ENCODE measurements at regions not wholly inside any gene's neighbourhood (a gene's known extent, or its start where the extent isn't known, plus 50 kb on each side); places are given as distances from the start of the nearest gene placed in this dataset.
"Not testable (repeated sequence)": the region's sequence is repeated elsewhere in the genome, so short reads cannot be mapped to it uniquely, and the experiment has no call there.

DNA sequence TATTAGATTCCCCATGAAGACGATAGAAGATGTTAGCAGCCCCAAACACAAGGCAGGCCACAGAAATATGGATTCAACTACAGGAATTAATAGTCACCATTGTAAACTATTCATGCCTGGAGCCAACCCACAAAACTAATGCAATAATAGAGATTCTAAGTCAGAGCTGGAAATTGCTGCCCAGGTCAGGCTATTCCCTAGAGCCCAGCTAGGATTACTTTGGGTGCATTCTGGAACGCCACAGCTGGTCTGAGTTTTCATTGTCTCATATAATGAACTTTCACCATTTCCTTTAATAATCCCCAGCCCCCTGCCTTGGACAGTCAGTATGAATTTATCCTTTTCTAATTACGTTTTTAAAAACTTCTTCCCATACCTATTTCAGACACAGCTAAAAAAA lies 252.6 kb downstream of the PAPSS1 start:
- DNase-seq: no peak

DNA sequence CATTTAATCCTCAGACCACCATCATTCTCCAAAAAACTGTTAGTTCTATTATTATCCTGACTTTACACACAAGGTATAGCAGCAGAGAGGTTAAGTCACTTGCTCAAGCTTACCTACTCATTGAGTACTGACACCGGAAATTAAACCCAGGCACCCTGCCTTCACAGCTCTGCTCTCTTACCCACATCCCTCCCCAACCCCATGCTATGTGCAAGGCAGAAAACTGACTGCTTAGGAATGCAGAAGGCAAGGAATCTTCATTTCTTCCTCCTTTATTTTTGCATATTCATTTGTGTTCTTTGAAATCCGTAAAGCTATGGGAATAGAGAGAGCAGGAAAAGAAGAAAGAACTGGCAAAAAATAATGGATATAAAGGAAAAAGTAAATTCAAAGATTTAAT lies 261.8 kb downstream of the PAPSS1 start:
- no peak for DNase-seq

DNA sequence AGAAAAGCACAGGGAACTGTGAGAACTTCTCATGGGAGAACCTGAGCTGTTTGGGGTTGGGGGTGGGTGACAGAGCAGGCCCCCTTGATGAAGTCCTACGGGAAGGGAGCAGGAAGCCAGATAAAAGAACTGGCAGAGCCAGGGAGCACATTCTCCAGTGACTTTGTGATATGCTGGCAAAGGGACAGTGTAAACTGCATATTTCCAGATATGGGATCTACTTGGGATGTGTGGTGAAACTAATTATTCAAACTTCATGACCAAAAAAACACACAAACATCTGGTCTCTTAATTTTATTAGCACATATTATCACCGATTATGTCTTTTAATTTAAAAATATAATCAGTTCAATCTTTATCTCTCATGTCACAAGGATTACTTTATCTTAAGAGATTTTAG lies 266.0 kb downstream of the PAPSS1 start:
- no peak for DNase-seq

DNA sequence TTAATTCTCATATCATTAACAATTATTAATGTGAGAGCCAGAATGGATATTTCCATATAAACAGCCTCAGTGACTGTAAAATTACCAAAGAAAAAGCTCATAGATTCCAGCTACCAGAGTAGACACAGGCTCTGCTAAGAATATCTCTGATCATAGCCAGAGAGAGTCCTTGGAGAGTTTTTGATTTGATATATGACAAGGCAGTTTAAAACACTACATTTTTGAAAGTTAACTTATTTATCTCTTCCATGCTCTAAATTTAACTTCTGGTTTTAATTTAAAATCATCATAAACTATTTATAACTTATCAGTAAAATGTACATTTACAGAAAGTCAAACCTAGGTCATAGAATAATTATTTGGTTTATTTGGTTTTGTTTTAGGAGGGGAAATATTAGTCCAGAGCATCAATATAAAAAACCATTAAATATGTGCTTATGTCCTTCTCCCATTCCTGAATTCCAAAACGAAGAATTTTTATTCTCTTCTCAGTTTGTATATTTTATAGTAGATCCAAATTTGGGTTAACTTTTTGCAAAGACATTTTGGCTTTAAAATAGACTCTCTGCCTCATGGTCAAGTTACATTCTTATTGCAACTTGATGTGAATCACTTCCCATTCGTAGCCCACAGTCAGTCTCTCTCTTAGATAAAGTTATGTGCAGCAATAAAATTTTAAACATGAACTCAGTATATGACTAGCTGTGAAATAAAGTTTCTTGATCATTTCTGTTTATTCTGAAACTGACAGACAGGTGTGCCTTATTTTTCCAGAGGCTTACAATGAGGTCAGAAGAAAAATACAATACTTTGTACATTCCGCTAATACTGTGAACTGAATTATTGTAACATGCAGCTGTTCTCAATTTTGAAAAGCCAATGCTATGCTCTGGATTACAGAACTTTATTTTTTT lies 267.1 kb downstream of the PAPSS1 start:
- DNase-seq: no peak

DNA sequence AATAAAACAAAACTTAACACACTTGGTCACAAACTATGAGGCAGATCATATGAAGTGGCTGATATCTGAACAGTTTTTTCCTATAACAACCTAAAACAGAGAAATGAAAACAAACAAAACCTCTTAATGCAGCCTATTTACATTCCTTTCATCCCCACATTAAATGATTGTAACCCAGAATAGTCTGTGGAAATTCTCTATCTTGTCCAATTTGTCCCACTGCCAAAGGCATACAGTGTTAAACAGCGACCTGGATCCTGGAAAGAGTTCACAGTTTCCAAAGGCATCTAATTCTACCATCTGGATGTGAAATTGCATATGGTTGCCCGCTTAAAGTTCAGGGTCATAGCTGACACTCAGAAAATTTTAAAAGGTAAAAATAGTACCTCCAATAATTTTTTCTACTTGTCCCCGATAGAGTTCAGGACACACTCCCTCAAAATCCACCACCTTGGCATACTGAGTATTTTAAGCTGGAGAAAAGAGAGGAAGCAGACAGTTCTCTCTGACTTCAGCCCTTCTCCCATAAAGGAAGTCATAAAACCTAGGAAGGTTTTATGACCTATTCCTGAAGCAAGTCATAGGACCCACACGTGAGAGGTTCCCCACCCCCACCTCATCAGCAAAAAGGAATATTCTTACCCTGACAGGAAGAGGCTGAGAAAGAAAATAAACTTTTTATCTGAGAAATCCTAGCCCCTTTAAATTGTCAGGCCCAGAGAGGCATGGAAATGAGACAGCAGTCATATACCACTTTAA lies 270.2 kb downstream of the PAPSS1 start:
- no peak for DNase-seq

DNA sequence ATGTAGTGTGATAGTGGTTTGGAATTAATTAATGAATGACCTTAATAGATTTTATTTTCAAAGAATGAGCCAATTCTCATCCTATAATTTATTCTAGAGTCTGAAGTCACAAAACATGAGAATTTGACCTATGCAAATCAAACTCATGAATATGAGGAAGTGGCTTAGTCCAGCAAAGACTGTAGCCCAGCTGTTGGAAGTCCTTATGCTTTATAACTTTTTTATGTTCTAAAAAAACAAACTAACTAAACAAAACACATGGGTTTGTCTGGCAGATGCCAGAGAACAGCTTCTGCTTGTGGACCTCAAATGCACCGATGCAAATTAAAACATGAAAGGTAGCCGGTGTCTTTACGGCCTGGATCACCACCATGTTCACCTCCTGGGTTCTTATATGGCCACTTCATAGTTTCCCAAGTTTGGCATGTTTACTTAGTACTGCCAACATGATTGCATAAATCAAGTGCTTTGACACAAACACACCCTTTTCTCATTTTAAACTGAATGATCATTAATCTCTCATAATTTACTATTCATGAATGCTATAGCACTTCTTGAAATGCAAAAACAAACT lies 277.4 kb downstream of the PAPSS1 start:
- no peak for DNase-seq

DNA sequence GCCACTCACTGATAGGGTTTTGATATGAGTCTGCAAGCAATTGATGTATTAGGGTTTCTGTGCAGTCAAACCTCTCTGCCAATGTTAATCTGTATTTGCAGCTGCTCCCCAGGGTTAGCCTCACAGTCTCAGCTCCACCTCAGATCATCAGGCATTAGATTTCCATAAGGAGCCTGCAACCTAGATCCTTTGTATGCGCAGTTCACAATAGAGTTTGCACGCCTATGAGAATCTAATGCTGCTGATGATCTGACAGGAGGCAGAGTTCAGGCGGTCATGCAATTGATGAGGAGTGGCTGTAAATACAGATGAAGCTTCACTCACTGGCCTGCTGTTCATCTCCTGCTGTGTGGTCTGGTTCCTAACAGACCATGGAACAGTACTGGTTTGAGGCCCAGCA lies 280.6 kb downstream of the PAPSS1 start:
- no peak for DNase-seq

DNA sequence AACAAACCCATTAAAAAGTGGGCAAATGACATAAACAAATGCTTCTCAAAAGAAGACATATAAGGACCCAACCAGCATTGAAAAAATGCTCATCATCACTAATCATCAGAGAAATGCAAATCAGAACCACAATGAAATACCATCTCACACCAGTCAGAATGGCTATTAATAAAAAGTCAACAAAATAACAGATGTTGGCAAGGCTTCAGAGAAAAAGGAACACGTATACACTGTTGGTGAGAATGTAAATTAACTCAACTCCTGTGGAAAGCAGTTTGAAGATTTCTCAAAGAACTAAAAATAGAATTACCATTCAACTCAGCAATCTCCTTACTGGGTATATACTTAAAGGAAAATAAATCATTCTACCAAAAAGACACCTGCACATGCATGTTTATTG lies 283.6 kb downstream of the PAPSS1 start:
- not testable (repeated sequence) for DNase-seq

DNA sequence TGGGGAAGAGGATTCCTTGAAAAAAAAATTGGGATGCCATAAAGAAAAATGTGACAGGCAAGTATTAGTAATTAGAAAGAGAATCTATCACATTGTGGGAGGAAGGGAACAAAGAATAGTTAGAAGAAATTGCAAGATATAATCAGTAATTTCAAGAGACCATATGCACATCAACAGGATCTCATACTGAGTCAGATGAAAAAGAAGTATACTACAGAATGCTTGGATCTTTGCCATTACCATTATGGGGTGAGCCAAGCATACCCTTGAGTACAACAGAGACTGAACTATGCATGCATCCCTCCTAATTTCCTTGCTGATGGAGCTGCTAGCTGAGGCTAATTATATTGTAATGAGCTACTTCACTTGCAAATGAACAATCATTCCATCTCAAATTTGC lies 287.6 kb downstream of the PAPSS1 start:
- DNase-seq: no peak

DNA sequence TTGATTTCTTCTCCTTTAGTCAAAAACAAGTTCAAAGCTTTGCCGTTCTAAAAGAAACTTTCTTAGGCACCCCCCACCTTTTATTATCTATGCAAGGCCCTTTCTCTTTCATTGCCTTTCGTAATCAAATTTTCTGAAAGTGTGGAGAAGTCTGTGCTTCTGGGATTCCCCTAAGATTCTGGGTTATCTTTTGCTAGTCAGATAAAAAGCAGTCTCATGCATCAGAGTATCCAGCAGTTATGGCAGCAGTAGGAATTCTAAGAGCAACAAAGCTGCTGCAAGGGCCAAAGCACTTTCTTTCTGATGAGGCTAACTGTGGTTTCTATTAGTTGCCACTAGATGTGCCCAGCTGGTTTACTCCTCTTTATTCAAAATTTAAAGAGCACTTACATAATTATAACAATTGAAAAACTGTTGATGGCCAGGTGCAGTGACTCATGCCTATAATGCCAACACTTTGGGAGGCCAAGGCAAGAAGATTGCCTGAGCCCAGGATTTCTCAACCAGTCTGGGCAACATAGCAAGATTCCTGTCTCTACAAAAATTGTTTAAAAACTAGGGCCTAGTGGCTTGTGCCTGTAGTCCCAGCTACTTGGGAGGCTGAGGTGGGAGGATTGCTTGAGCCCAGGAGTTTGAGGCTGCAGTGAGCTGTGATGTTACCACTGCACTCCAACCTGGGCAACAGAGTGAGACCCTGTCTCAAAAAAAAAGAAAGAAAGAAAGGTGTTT lies 296.2 kb downstream of the PAPSS1 start:
- DNase-seq: no peak

DNA sequence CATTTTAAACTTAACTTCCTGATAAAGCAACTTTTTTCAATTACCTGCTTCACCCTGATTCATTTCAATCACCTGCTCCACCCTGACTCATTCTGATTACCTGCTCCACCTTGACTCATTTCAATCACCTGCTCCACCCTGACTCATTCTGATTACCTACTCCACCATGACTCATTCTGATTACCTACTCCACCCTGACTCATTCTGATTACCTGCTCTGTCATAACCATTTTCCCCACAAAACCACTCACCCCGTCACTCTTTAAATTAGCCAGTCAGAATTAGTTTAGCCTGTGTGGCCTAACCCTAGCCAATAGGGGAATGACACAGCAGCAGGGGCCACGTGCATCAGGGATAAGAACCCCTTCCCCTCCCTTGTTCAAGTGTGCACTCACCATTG lies 300.5 kb downstream of the PAPSS1 start:
- DNase-seq: not testable (repeated sequence)

DNA sequence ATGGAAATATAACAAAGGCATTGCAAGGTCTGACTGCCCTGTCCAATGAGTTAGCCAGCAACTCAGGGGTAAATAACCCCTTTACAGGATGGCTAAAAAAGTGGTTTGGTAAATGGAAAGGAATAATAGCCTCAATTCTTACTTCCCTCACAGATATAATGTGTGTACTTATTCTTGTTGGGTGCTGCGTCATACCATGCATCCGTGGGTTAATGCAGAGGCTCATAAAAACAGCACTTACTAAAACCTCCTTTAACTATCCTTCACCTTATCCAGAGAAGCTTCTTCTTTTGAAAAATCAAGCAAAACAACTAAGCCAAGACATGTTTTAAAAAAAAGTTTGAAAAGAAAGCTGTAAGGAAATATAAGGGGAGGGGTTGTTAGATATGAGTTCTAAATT lies 301.0 kb downstream of the PAPSS1 start:
- no peak for DNase-seq

DNA sequence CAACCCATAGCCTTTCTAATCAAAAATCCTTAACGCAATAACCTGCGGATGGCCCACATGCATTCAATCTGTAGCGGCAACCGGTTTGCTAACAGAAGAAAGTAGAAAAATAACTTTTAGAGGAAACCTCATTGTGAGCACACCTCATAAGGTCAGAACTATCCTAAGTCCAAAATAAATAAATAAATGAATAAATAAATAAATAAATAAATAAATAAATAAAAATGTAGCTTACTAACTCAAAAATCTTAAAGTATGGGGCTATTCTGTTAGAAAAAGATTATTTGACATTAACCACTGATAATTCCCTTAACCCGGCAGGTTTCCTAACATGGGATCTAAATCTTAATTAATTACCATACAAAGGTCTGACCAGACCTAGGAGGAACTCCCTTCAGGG lies 304.5 kb downstream of the PAPSS1 start:
- DNase-seq: not testable (repeated sequence)

DNA sequence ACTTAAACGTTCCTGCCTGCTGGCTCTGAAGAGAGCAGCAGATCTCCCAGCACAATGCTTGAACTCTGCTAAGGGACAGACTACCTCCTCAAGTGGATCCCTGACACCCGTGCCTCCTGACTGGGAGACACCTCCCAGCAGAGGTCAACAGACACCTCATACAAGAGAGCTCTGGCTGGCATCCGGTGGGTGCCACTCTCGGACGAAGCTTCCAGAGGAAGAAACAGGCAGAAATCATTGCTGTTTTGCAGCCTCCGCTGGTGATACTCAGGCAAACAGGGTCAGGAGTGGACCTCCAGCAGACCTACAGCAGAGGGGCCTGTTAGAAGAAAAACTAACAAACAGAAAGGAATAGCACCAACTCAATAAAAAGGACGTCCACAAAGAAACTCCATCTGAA lies 310.2 kb downstream of the PAPSS1 start:
- not testable (repeated sequence) for DNase-seq

DNA sequence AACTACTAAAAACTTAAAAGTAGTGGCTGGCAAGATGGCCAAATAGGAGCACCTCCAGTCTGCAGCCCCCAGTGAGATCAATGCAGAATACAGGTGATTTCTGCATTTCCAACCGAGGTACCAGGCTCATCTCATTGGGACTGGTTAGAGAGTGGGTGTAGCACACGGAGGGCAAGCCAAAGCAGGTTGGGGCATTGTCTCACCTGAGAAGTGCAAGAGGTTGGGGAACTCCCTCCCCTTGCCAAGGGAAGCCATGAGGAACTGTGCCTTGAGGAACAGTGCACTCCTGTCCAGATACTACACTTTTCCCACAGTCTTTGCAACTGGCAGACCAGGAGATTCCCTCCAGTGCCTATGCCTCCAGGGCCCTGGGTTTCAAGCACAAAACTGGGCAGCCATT lies 311.1 kb downstream of the PAPSS1 start:
- no peak for DNase-seq

DNA sequence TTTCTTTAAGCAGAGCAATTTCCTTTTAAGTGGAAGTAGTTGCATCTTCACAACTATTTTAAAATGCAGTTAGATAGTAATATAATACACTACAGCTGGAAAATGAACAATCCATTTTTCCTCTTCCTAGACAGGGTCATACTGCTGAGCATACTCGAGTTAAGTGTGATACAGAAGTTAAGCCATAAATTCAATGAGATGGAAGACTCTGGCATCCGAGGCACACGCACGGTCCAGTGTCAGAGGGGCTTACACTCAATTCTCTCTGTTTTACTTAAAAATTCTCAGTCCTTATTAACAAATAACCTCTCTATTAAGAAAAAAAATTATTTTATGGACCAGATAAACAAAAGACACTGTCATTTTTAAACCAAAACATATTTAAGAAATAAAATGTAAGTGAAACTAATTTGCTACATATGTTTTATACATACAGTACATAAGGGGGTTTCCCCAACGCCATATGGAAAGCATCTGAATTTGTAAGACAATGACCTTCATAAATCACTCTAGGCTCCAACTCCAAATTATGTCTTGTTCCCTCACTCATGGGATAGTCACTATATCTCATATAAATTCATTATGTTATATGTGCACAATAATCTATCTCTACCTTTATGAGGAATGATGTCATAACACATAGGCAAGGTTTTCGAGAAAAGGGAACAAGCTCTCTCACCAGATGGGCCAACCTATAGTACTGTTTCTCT lies 315.3 kb downstream of the PAPSS1 start:
- no peak for DNase-seq

DNA sequence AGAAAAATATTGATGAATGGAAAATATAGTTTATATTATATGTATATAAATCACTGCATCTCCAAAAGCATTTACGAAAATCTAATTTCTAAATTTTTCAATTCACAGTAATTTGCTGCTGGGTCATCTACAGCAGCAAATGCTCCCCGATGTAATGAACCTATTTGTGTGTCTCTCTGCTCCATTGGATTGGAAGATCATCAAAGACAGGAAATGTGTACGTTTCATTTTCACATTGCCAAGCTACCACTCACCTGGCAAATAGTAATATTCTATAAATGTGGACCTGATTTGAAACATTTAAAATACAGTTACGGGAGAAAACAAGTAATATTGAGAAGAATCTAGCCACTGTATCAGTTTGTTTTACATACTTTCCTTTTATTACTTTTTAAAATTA lies 317.7 kb downstream of the PAPSS1 start:
- DNase-seq: no peak

DNA sequence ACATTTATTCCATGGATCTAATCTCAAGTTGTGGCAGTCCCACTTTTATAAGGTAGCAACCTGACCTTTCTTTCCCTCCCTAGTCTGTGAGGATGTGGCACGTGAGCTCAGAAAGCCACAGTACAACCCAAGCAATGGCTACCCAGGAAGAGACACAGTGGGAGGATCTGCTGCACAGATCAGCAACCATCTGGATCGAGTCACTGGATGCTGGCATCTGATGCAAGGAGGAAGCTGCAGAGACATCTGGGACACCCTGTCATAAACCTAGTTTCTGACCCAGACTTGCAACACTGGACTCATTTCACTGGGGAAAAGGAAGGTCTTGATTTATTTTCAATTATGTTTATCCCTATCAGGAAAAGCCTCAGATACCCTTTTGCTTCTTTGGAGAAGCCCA lies 327.1 kb downstream of the PAPSS1 start:
- DNase-seq: no peak

DNA sequence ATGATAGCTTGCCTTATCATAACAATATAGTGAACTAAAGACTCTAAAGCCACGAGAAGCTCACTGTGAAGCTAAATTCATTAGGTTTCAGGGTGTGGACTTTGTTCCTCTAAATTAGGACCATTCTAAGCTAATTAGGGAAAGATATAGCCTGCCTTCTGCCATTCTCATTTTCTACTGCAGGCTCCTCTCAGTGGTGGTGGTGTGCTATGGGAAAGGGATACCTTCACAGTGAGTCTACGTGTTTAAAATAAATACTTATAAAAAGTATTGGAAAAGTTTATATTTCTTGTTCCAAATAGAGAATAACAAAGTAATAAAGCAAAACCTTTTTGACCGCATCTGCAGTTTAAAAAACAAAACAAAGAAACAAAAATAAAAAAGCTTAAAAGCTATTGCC lies 327.7 kb downstream of the PAPSS1 start:
- no peak for DNase-seq

DNA sequence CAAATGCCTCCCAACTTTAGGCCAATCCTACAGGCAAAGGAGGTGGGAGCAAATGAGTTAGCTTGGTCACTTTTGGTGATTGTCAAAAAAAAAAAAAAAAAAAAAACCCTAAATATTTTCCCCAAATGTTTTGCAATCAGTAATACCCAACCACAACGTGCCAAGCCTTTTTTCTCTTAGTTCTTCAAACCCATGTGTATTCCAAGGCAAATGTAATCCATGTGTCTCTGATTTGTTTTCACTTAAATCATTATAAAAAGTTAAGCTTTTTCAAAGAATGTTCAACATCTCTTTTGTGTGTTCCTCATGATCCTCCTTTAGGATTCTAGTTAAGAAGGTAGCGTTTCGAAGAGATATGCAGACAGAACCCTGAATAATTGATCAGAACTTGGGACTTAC lies 328.4 kb downstream of the PAPSS1 start:
- DNase-seq: no peak

DNA sequence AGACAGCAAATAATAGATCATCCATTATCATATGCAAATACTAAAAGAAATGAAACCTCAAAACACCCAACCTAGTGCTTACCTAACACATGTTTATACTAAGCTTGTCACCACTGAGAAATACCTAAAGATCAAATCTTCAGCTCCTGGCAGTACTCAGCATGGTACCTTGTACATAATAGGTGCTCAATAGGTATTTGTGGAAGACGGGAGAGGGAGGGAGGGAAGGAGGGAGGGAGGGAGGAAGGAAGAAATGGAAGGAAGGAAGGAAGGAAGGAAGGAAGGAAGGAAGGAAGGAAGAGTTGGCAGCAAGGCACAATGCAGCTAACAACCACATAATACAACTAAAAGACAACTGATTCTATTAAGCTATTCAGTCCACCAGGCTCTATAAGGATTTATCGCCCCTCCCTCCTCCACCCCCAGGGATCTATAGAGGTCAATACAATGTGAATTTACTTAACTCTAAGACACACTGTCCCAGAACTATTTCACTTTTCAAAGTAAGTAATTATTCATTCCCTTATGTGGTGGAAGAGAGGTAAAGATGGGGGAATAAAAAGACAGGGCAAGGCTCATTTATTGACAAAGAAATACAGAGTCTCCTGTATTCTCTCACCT lies 328.9 kb downstream of the PAPSS1 start:
- no peak for DNase-seq

DNA sequence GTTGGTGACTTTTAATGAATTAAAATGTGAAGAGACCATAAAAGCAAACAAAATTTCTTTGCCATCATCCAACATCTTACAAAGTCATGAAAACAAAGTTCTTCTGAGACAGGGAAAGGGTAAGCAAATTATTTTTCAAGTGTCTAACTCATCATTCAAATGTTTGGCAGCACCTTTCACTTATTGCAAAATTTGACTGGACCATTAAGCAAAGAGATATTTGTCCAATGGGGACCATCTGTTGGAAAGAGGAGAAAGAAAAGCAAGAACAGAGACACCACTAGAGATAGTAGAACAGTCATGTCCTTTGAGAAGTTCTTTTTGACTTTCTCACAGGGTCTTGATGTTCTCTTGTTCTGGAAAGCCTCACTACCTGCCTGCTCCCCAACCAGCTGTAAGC lies 330.1 kb downstream of the PAPSS1 start:
- no peak for DNase-seq
